HG02973 (cell line): ENCODE measurements at regions not wholly inside any gene's neighbourhood (a gene's known extent, or its start where the extent isn't known, plus 50 kb on each side); places are given as distances from the start of the nearest gene placed in this dataset.

Experiments
- ATAC-seq: cut with Tn5 transposase; IDR thresholded peaks from one replicate; pipeline ENCODE4 v1.9.1; 2021; ENCODE audit warnings: moderate library complexity; ENCODE audit not compliant: unreplicated experiment

GRCh38 chr2:38427936-38428335 is 50.9 kb upstream of the ATL2 start:
- no peak for ATAC-seq

GRCh38 chr2:38427054-38427453 is 50.0 kb upstream of the ATL2 start:
- no peak for ATAC-seq
